NCI-H2107 treated with DMSO at 0.1 percent for 48 hours (cell line): ENCODE measurements at regions not wholly inside any gene's neighbourhood (a gene's known extent, or its start where the extent isn't known, plus 50 kb on each side); places are given as distances from the start of the nearest gene placed in this dataset.

Source experiments
- DNase-seq: peaks from one replicate; lab custom pipeline; 2025; ENCODE audit not compliant: unreplicated experiment; lab: John Stamatoyannopoulos, UW

GRCh38 chr4:111635646-111636045 is 509.6 kb upstream of the FAM241A start:
- no peak for DNase-seq

- DNase-seq: no peak
Observed at GRCh38 chr4:111636961-111637585, 508.2 kb upstream of the FAM241A start.

- DNase-seq: no peak
Observed at GRCh38 chr4:111639120-111639690, 506.0 kb upstream of the FAM241A start.

GRCh38 chr4:111639876-111640275 is 505.4 kb upstream of the FAM241A start:
- no peak for DNase-seq

- peak; percentile 15 for DNase-seq
Observed at GRCh38 chr4:111641813-111642579, 503.3 kb upstream of the FAM241A start.

- DNase-seq: no peak
Observed at GRCh38 chr4:111648056-111648455, 497.2 kb upstream of the FAM241A start.

- no peak for DNase-seq
Observed at GRCh38 chr4:111649308-111649707, 495.9 kb upstream of the FAM241A start.

- DNase-seq: no peak
Observed at GRCh38 chr4:111650146-111650545, 495.1 kb upstream of the FAM241A start.

GRCh38 chr4:111650674-111651086 is 494.6 kb upstream of the FAM241A start:
- no peak for DNase-seq

- no peak for DNase-seq
Observed at GRCh38 chr4:111652236-111652635, 493.0 kb upstream of the FAM241A start.

GRCh38 chr4:111652986-111653385 is 492.3 kb upstream of the FAM241A start:
- DNase-seq: no peak

GRCh38 chr4:111662496-111662895 is 482.8 kb upstream of the FAM241A start:
- no peak for DNase-seq

- DNase-seq: no peak
Observed at GRCh38 chr4:111664308-111664945, 480.8 kb upstream of the FAM241A start.

GRCh38 chr4:111666826-111667360 is 478.4 kb upstream of the FAM241A start:
- DNase-seq: no peak

- no peak for DNase-seq
Observed at GRCh38 chr4:111671756-111672155, 473.5 kb upstream of the FAM241A start.

- DNase-seq: no peak
Observed at GRCh38 chr4:111675746-111676145, 469.5 kb upstream of the FAM241A start.

GRCh38 chr4:111676533-111676932 is 468.7 kb upstream of the FAM241A start:
- DNase-seq: no peak

- DNase-seq: no peak
Observed at GRCh38 chr4:111678479-111678878, 466.8 kb upstream of the FAM241A start.

GRCh38 chr4:111678908-111679307 is 466.3 kb upstream of the FAM241A start:
- no peak for DNase-seq

GRCh38 chr4:111681270-111681669 is 464.0 kb upstream of the FAM241A start:
- DNase-seq: no peak

- DNase-seq: no peak
Observed at GRCh38 chr4:111681751-111682150, 463.5 kb upstream of the FAM241A start.

- no peak for DNase-seq
Observed at GRCh38 chr4:111685205-111685604, 460.0 kb upstream of the FAM241A start.
